Activated T-cell treated with anti-CD3 and anti-CD28 coated beads for 4 hours (primary cell): ENCODE measurements at regions not wholly inside any gene's neighbourhood (a gene's known extent, or its start where the extent isn't known, plus 50 kb on each side); places are given as distances from the start of the nearest gene placed in this dataset.

ENCODE experiments used
- DNase-seq: peaks from one replicate; pipeline ENCODE4 v3.0.0-alpha.2; 2020

DNA sequence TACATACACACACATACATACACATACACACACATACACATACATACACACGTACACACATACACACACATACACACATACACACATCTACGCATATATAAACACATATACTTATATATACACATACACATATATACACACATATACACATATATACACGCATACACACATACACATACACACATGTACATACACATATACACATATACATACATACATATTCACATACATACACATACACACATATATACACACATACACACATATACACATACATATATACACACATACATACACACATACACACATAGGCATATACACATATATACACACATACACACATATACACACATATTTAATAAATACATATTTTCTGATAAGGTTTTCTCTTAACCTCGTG, 324.0 kb downstream of the RPS6KC1 start:
- no peak for DNase-seq

DNA sequence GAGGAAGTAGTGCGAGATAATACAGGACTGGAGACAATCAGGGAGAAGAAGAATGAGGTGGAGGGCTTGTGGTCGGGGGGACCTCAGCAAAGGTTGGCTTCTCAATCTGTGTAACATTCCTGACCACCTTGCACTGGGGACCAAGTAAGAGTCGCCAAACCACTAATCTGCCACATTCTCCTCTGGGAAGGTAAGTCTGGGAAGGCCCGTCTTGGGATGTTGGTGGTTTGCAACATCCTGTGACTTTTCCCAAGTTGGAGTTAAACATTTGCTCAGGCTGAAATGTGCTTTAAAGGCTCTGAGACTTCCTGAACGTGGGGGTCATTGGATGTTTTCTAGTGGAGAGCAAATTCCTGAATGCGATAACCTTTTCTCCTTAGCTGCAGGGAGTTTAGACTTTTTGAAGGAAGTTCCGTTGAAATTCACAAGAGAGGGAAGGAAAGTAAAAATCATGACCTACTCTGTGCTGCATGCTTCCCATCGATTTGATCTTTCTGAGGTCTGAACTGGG, 325.9 kb downstream of the RPS6KC1 start:
- DNase-seq = no peak

DNA sequence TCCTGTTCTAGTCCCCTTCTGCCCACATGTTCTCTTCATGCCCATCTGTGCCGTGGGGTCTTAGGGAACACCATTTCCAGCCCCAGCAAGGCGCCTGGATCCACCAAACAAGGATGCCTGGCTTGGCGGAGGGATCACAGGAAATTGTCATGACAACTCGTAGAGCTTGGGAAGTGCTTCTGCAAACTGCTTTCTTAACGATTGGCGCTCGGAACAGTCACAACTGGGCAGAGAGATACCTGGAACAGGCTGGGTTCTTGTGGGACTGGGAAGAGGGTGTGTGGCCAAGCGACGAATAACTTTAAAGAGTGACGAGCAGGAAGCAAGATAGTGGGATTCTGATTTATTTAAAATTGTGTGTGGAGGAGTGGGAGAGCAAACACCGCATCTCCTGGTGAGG, 329.8 kb downstream of the RPS6KC1 start:
- DNase-seq = no peak

DNA sequence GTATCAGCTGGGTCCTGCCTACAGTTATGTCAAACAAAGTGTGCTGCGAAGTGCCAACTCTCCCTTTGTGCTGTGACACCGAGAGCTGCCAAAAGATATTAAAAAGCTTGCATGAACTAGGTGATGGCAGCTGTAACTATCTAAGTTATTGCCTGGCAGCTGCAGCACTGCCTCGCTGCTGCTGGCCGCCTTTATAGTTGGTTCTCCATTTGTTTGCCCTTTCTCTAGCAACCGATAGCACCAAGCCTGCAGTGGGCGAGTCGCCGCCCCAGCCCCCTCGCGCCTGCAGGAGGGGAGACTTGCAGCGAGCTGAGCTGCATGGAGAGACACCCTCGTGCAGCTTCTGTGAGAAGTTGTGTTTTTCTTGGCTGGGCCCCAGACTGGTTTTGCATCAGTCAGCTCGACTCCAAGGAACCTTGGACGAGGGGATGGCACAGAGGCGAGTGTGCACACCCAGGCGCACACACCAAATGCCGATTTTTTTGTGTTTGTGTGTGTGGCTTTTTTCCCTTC, 330.6 kb downstream of the RPS6KC1 start:
- DNase-seq = no peak

DNA sequence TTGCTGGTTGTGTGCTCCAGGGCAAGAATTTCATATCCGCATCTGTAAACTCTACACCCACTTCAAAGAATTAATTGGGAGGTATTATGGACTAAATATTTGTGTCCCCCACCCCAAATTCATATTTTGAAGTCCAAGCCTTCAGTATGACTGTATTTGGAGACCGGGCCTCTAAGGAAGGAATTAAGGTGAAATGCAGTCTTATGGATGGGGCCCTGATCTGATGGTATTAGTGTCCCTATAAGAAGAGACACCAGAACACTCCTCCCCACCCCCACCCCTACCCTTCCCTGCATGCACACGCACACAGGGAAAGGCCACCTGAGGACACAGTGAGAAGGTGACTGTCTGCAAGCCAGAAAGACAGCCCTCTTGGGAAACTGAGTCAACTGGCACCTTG, 332.4 kb downstream of the RPS6KC1 start:
- DNase-seq = no peak

DNA sequence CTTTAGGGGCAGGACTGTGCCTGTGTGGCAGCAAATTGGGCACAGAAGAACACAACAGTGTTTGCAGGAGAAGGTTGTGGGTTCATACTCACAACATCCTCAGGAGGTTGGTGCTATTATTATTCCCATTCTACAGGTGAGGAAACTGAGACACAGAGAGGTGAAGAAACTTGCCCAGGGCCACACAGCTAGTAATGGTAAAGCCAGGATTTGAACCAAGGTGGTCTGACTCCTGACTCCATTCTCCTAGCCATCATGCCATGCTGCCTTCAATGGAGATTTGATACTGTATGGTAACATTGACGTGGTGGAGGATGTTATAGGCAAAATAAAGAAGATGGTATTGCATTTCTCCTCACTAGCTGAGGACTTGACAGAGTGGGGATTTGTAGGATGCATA, 334.2 kb downstream of the RPS6KC1 start:
- DNase-seq = no peak

DNA sequence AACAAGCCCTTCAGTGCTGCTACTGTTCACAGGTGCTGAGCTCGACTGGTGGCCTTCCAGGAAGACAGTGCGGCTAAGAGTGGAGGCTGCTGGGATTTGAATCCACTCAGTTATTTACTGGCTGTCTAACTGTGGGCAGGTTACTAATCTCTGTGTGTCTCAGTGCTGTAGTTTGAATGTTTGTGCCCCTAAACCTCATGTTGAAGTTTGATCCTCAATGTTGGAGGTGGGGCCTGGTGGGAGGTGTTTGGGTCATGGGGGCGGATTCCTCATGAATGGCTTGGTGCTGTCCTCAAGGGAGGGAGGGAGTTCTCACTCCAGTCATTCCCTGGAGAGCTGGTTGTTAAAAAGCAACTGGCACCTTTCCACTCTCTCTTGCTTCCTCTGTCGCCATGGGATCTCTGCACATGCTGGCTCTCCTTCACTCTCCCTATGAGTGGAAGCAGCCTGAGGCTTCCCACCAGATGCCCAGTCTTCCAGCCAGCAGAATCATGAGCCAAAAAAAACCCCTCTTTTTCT, 334.8 kb downstream of the RPS6KC1 start:
- DNase-seq = no peak

- no peak for DNase-seq
These were observed 336.5 kb downstream of the RPS6KC1 start for GRCh38 chr1:213387380-213388015.

DNA sequence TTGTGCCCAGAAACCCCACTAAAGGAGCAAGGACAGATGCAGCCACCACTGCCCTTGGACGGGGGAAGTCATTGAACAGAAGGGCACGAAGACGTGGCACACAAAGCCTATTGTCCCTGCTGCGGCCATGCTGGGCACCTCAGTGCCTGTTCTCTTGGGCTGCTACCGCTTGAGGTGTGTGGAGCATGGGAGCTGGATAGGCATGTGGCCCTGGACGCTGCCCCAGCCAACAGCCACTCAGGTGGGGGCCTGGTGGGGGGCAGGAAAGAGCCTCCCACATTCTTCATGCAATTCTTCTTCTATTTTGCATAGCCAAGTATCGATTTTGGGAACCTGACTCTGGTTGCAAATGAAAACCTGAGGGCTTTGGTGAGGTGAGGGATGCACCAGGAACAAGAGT, 337.2 kb downstream of the RPS6KC1 start:
- no peak for DNase-seq

DNA sequence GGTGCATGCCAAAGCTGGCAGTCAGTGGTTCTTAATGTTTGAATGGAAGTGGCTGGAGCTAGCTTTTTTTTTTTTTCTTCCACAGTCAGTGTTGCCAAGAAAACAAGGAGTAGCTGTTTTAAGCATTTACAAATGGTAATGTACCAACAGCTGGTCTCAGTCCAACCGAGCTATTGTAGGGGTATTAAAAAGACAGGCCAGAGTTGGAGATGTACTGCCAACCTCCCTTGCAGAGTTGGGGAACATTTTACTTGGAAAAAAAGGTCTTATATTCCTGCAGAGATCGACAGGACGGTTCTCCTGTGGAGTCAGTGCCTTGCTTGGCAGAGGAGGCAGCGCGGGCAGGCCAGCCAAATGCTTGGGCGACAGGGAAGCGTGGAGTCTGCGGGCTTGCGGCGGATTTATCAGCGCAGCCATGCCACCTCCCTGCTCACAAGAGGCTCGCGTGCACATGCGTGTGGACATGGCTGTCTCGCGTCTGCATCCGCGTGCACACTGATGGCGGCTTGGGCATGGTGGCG, 338.1 kb downstream of the RPS6KC1 start:
- no peak for DNase-seq

- DNase-seq = no peak
These were observed 340.4 kb downstream of the RPS6KC1 start for GRCh38 chr1:213391445-213391844.

DNA sequence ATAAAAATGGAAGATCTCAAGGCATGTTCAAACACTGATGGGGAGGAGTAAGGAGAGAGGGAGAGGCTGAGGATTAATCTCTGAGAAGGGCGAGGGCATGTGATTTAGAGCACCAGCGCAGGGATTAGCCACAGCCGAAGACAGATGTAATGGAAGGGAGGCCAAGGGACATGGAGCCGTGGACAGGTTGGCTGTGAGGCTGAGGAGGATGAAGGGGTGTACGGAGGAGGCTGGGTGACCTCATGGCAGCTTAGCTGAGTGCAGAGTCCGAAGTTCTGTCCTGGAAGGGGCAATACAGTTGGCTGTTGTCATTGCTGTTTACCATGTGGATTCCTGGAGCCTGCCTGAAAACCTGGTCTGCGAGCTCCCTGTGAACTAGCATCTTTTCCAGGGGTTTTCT, 342.8 kb downstream of the RPS6KC1 start:
- no peak for DNase-seq

- no peak for DNase-seq
These were observed 343.8 kb downstream of the RPS6KC1 start for GRCh38 chr1:213394837-213395236.

DNA sequence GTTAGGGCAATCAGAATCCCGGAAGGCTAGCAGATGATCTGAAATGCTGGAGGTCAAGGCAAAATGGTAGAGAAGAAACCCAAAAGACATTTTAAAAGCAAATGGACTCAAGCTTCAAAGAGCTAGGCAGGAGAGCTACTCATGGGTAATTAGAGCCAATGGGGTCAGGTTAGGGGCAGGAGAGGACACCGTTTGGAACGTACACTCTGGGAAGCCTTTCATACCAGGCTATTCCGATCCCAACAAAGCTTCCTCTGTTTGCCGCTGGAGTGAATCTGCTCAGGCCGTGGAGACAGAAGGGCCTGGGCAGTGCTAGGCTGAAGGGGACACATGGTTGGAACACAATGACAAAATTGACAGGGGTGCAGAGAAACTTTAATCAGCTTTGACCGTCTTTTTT, 346.6 kb downstream of the RPS6KC1 start:
- DNase-seq = no peak

GRCh38 chr1:213399695-213400094, 348.7 kb downstream of the RPS6KC1 start:
- DNase-seq = no peak

- no peak for DNase-seq
These were observed 358.2 kb downstream of the RPS6KC1 start for GRCh38 chr1:213409208-213409631.

GRCh38 chr1:213409971-213410370, 358.9 kb downstream of the RPS6KC1 start:
- no peak for DNase-seq

GRCh38 chr1:213414346-213414745, 363.3 kb downstream of the RPS6KC1 start:
- DNase-seq = no peak

- DNase-seq = no peak
These were observed 363.9 kb downstream of the RPS6KC1 start for GRCh38 chr1:213414911-213415310.

GRCh38 chr1:213415691-213416380, 364.8 kb downstream of the RPS6KC1 start:
- DNase-seq = no peak

DNA sequence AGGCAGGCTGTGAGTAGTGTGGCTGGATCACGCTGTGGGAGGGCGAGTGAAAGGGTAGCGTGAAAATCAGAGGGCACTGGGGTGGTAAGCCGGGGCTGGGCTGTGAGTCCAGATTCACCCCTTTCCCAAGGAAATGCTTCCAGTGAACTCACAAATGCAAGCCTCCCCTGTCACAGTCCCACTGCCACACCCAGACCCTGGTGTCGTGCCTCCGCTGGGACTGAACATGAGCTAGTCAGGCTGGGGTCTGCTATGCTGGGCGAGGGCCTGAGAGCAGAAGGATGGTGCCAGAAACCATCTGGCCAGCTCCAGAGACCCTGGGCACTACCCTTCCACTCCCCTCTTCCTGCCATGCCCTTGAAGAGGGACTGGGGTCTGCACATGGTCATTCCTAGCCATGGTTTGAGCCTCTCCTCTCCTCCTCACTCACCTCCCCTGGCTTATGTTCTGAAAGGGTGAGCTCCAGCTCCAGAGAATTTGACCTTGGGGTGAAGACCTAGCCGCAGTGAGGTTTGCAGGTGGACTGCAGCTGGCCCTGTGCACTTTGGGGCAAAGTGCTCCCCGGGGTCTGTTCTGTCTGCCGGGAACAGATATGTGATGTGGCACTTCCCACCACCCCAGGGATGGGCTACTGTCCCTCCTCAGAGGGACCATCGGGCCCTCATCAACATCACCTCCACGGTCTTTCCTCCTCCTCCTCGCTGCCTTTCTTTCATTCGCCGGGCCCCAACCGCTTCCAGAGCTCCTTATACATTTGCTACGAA, 365.6 kb downstream of the RPS6KC1 start:
- DNase-seq = no peak

DNA sequence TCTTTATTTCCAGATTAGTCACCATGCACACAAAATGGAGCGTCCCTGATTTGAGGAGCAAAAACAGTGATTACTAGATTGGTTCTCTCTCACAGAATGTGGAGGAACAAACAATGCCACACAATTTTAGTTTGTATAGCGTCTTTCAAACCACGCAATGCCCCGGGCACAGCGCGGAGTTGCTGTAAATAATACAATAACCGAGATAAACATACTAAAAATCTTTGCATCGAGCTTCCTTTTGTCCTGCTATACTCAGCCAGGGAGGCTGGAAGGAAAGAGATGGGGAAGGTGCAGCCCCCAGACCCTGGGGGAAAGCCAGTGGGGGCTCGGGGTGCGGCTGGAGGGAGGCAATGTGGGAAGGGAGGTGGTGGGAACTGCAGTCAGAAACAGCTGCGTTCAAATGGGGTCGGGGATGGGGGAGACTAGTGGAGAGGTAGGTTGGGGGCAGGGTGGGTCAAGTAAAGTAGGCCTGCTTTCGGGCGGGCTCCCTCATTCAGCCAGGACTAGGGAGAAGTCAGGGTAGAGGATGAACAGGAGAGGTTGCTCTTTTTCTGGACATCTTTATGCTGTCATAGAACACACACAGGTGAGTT, 366.3 kb downstream of the RPS6KC1 start:
- DNase-seq = no peak

DNA sequence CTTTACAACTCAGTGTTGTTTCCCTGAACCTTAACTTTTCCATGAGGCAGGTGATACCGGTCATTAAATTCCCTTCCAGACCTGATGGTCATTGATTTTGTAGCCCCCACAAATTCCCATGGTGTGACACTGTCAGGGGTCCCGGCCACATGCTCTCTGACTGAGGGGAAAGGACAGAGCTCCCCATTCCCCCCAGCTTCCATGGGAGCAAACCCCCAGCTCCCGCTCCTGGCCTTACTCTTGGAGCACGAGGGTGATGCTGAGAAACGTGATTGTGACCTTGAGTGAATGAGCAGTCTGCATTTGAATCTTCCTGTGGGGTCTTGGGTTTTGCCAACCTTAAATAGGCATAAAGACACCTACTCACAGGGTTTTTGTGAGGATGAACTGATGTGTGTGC, 366.8 kb downstream of the RPS6KC1 start:
- DNase-seq = no peak
